ENCODE measurements at regions not wholly inside any gene's neighbourhood (a gene's known extent, or its start where the extent isn't known, plus 50 kb on each side); places are given as distances from the start of the nearest gene placed in this dataset.

DNA sequence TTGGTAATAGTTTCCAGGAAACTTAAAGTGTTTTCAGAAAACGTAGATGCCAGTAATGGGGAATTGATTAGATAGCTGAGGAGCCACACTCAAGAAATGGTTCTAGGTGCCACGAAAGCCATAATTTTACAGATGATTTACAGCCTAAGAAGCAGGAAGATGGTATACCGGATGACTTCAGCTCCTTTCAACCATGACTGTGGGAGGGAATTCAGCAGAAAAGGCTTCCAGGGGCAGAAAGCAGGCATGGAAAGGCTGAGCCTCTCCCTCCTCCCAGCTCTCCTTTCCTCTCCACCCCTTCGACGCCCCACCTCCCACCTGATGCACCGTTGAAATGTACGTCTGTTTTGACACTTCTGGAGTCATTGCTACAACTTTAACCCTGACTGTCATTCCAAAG lies 68.6 kb upstream of the SMIM21 start:
- no peak for DNase-seq (ENCODE audit: low read depth in 3 of 3)

DNA sequence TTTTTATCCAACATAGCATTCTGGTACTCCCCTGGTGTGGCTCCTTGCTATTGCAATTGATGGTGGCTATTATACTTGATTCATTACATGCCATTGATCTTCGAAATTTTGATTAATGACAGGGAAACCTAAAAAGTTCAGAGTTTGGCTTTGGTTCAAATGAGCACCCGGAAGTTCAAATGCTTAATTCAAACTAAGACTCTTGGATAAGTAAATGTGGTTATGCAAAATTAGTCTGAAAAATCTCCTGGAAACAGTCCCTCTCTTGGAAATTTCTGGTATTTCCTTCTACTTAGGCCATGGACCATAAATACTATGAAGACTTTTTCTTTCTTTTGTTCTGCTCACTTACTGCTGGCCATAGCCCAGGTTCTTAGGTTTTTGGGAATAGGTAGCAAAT lies 65.3 kb upstream of the SMIM21 start:
- no peak for DNase-seq (ENCODE audit: low read depth in 3 of 3)

- DNase-seq (ENCODE audit: low read depth in 3 of 3): no peak
These were observed 63.9 kb upstream of the SMIM21 start for GRCh38 chr18:75491361-75491760.

DNA sequence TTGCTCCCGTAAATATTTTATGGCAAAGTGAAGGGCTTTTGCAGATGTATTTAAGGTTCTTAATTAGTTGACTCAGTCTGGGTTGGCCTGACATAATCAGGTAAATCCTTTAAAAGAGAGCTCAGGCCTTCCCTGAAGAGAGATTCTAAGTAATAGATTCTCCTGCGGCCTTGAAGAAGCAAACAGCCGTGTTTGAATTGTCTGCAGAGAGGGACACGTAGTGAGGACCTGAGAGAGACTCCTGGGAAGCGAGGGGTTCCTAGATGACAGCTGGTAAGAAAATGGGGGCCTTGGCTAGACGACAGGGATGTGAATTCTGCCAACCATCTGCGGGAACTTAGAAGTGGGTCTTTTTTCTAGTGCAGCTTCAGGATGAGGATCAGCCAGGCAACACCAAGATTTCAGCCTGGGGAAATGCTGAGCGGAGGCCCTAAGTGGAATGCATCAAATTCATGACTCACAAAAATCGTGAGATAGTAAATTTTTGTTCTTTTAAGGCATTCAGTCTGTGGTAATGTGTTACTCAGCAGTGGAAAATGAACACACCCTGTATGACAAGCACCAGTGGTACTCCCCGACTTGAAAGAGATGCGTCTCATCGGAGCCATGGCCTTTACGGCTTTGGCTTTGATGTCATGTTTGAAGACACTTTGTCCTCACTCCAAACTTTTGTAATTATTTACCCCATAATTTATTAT lies 62.1 kb upstream of the SMIM21 start:
- no peak for DNase-seq (ENCODE audit: low read depth in 3 of 3)

GRCh38 chr18:75483662-75484061 lies 56.2 kb upstream of the SMIM21 start:
- DNase-seq (ENCODE audit: low read depth in 3 of 3): no peak

GRCh38 chr18:75482880-75483279 lies 55.4 kb upstream of the SMIM21 start:
- DNase-seq (ENCODE audit: low read depth in 3 of 3): no peak

- no peak for DNase-seq (ENCODE audit: low read depth in 3 of 3)
These were observed 53.0 kb upstream of the SMIM21 start for GRCh38 chr18:75480487-75480886.

- DNase-seq (ENCODE audit: low read depth in 3 of 3): no peak
These were observed 51.7 kb upstream of the SMIM21 start for GRCh38 chr18:75478996-75479880.

- no peak for DNase-seq (ENCODE audit: low read depth in 3 of 3)
These were observed 50.4 kb upstream of the SMIM21 start for GRCh38 chr18:75477900-75478299.

Data from stimulated activated CD4-positive, alpha-beta T cell treated with anti-CD3 and anti-CD28 coated beads, TNF-alpha, amount 100 ng/mL, for 48 hours (primary cell).